ENCODE measurements at regions not wholly inside any gene's neighbourhood (a gene's known extent, or its start where the extent isn't known, plus 50 kb on each side); places are given as distances from the start of the nearest gene placed in this dataset.

DNA sequence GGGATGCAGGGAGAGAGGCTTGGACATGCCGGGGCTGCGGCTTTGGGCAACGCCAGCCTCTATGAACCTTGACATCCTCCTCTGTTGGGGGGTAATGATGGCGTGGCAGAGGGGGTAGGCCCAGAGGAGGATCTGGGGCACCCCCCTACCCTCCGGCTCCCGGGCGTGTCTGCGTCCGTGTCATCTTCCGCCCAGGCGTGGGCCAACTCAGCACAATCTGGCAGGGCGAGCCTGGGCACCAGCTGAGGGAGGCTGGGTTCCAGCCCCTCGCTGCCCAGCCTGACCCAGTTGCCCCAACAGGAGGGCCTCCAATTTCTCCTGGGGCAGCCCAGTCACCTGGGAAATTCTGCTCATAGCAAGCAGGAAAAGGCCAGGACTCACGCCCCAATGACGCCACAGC, 62.9 kb upstream of the IL17B start:
- DNase-seq = no peak

DNA sequence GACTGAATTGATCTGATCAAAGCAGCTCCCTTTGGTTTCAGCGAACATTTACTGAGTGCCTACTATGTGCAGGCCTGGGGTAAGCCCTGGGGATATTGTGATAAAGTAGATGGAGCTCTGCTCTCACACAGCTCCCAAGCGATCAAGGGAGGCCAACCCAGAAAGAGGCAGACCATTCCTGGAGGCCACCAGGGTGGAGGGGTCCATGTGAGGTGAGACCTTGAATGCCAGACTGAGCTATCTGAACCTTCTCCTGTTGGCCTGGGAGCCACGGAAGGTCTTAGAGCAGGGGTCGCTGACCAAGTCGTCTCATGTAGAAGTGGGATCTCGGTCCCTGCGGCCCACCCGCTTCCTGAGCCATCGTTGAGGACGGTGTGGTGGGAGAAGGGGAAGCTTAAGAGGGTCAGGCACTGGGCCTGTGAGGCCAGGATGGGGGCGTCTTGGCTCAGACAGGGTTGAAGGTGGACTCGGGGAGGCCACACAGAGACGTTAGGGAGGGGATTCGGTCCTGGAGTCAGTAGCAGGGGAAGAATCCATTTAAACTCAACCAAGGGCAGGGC, 62.2 kb upstream of the IL17B start:
- no peak for DNase-seq

DNA sequence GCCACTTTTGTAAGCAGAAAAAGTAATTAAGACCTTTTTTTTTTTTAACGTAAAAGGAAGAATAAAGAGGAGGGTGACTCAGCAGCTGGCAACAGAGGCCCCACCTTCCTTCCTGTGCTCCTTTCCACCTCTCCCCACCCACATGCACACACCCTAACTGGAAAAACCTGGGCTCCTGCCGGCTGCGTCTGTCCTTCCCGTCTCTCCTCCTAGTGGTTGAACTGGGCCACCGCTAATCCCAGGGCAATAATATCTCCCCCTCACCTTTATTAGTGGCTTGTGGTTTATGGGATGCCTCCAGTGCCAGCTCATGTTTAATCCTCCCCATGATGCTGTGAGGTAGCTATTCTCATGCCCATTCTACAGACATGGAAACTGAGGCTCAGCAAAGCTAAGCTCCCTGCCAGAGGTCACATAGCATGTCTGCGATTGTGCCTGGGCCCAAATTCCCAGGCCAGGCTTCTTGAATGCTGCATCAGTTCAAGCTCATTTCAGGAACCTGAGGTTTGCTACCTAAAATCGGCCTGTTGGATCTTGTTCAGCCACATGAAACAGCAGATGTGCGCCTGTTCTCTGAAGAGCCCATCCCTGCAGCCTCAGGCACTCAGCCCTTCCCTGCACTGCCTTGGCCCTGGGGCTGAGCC, 60.9 kb upstream of the IL17B start:
- peak; percentile 85 for DNase-seq

DNA sequence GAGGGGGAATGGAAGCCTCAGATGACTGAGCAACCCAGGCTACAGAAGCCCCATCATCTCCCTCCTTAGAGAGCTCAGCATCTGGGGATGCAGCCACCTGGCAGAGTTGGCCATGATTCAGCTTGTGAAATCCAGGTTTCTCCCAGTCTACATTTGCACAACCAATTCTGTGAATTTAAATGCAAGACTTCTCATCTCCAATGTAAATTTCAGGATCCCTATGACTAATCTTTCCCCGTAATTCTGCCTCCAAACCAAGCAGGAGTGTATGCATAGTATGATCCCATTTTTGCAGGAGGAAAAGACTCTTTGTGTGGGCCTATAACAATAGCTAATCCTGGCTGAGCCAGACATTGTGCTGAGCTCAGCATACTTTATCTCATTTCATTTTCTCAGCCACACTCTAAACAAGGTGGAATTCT, 59.6 kb upstream of the IL17B start:
- DNase-seq = no peak

DNA sequence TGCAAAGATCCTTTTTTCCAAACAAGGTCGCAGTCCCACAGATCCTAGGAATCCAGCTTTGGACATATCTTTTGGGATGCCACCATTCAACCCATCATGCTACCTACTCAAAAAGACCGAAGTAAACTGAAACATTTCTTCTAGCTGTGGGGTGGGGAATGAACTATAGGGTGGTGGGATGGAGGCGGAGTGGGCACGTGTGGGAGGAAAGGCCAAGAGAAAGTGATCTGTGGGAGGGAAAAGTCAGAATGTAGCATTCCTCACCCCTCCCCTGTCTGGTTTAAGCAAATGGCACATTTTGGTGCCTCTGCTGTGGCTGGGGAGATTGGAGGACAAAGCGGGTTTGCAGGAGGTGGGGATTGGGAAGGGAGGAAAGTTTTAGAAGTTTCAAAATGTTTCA, 59.2 kb upstream of the IL17B start:
- no peak for DNase-seq

DNA sequence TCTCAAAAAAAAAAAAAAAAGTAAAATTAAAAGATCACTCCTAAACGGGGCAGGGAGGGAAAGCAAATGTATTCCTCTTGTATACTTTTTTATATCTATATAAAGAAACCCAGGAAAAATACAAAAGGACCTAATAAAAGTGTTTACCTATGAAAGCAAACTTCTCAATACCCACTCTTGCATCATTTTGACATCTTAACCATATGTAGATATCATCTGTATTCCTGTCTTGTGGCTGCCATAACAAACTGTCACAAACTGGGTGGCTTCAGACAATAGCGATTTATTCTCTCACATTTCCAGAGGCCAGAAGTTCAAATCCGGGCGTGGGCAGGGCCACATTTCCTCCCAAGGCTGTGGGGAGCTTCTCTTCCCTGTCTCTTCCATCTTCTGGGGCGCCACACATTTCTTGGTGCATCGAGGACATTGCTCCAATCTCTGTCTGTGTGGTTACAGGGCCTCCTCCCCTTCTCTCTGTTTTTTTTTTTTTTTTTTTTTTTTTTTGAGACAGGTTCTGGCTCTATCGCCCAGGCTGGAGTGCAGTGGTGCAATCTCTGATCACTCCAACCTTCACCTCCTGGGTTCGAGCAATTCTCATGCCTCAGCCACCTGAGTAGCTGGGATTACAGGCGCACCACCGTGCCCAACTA, 58.4 kb upstream of the IL17B start:
- no peak for DNase-seq

DNA sequence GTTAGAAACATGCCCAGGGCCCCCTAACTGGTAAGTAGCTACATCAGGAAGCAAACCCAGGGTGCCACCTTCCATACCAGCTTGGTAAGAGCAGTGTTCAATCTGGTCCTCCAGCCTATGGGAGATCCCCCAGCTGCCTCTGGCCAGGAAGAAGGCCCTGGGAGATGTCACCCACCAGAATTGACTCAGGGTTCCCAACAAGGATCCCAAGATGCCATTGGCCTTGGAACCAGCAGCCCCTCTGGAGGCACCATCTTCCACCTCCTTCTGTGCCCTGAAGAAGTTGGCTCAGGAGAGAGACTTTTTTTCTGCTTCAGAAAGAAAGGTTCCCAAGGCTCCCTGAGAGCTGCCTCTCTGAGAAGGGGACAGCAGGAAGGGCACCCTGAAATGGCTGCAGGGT, 56.6 kb upstream of the IL17B start:
- DNase-seq = no peak

DNA sequence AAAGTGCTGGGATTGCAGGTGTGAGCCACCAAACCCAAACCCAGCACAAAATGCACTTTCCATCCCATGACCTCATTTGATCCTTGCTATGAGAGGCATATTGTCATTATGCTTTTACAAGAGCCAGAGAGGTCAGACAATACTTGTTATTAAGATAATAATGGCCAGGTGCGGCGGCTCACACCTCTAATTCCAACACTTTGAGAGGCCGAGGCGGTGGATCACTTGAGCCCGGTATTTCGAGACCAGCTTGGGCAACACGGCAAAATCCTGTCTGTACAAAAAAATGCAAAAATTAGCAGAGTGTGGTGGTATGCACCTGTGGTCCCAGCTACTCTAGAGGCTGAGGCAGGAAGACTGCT, 55.9 kb upstream of the IL17B start:
- DNase-seq = no peak

DNA sequence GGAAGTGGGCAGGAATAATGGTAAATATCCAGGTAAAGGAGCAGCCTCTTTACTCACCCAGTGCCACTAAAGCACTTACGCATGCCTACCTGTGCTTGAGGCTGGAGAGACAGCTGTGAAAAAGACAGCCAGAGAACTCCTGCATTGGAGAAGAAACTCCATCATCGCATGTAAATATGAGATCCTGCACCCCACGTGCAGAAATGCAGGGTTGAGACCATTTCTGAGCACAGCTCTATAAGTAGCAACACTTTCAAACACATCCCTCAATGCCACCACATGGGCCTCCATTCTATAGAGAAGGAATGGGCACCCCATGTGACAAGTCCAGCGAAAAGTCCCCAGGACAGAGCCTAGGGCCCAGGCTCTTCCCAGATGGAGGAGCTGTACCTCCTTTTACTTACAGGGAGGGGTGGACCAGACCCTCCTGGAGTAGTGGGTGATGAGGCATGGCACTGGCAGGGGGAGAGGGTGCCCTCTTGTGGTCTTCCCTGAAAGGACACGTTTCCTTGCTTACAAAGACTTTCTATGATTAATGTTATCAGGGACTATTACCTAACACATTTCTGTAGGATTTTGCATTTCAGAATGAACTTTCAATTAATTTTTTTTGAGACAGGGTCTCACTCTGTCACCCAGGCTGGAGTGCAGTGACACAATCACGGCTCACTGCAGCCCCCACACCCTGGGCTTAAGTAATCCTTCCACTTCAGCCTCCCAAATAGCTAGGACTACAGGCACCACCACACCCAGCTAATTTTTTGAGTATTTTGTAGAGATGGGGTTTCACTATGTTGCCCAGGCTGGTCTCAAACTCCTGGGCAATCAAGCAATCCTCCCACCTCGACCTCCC, 55.3 kb upstream of the IL17B start:
- DNase-seq = no peak

DNA sequence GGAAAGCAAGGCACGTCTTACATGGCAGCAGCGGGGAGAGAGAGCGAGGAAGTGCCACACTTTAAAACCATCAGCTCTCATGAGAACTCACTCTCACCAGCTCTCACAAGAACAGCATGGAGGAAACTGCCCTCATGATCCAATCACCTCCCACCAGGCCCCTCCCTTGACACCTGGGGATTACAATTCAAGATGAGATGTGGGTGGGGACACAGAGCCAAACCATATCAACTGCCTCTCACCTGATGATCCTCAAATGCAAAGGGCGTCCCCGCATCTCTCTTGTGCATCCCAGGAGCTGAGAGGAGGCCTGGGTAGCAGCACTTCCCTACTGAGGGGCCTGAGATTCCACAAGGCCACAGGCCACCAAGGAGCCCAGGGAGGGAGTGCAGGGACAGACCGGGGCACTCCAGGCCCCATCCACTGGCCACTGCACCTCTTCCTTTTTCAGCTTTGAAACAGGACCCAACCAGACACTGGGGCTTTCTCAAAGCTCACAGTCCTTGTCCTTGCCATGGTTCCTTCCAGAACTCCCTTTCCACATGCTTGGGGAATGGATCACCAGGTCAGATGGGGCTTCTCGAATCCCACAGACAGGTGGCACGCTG, 54.5 kb upstream of the IL17B start:
- DNase-seq = no peak

DNA sequence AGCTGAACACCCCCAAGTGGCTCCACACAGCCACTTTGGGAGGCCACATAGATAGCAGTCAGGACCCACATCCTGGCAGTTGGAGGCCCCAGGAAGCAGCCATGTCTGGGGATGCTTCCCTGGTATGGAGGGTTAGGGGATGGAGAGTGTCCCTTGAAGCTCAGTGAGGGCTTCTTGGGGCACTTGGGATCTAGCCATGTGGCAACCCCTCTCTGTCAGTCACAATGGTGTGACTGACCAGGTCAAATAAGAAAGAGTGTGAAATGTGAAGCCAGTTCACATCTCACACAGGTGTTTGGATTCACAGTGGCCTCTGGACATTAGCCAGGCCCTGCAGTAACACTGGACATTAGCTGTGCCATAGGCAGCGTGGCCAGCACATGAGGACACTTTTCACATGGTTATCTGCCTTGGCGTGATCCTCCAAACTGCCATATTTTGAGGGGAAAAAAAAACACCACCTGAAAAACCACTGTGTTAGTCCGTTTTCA, 53.9 kb upstream of the IL17B start:
- DNase-seq = no peak

DNA sequence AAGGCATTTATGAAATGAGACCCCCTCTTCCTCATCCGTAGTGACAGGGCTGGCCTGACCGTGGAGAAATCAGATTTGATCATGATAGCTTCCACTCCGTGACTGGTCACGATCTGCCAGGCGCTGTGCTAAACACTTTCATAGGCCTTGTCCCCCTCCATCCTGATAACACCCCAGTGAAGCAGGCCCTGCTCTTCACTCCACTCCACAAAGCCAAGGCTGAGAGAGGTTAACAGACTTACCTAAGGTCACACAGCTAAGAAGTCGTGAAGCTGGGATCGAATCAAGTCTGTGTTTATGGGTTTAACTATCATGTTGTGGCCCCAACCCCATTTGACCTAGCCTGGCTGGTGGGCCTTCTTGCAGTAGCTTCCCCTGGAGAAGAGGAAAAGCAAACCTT, 53.3 kb upstream of the IL17B start:
- no peak for DNase-seq

DNA sequence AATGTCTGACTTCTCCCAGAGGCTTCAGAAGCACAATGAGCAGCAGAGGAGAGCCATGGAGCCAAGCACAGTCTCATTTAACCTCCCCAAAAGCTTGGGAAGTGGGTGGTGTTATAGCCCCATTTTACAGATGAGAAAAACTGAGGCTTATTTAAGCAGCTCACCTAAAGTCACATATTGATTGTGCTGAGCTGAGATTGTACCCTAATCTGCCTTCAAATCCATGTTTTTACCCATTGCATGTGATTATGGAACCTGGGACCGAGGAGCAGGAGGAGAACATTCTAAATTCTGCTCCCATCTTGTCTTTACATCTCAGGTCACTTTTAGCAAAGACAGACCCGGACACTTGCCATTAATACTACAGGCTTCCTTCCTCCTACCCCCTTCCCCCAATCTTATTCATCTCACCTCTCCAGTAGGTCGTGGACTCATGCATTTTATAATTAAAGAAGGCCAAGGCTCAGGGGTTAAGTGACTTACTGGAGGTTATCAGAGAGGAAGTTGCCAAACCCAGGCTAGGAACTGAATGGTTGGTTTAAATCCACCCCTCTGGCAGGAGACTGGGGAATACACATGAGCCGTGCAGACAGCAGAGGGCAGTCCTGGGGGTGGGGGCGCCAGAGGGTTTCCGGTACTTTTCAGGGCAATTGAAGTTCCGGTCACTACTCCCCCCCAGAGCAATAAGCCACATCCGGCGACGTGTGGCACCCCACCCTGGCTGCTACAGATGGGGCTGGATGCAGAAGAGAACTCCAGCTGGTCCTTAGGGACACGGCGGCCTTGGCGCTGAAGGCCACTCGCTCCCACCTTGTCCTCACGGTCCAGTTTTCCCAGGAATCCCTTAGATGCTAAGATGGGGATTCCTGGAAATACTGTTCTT, 51.0 kb upstream of the IL17B start:
- DNase-seq = peak; percentile 49
